Muscle of back (tissue), 3 donors: ENCODE measurements at regions not wholly inside any gene's neighbourhood (a gene's known extent, or its start where the extent isn't known, plus 50 kb on each side); places are given as distances from the start of the nearest gene placed in this dataset.
A peak's percentile ranks its signal among the peaks of the same experiment; 100 is the strongest.

Source experiments
- DNase-seq, 3 donors: peaks; one replicate each; pipeline versions ENCODE4 v3.0.0 to v3.0.0-alpha.2; 2013

DNA sequence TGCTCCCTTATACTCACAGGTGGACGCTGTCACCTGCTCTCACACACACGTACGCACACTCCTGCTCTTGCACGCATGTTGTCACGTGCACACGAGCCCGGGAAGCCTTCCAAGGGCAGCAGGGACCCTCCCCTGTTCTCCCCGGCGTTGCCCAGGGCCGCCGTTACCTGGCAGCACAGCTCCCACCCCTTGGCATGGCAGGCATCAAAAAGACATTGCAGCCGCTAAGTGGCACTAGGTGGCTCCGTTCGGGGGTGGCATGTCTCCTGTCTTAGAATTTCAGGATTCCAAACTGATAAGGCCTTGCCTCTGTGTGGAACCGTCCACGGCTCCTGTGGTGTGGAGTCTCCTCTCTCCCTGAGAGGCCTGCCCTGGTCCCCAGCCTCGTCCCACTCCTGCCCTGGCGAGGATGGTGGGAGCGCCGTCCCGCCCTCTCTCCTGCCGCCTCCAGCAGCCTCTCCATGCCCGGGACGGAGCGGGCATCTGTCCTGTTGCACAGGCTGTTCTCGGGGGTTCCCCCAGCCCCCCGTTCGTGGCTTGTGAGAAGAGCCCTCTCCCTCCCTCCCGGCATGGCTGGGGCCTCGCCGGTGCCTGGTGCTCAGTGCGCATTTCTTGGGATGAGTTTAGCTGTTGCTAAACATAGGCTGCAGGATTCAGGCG, 126.7 kb upstream of the GSE1 start:
- DNase-seq, result no peak

DNA sequence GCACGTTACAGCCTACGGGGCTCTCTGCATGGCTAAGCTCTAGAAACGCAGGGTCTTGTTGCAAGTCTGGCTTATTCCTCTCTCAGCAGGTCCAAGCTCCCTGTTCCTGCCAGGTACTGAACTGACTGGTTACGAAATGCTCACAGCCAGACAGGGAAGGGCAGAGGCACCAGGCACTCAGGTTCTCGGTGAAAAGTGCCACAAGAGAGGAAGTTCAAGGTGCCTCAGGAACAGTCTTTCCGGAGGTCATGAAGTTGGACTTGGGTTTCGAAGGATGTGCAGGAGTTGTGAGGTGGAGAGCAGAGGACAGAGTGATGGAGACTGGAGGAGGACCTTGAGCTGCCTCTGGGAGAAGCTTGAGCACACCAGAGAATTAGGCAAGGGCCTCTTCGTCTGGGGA, 124.7 kb upstream of the GSE1 start:
- no peak for DNase-seq

DNA sequence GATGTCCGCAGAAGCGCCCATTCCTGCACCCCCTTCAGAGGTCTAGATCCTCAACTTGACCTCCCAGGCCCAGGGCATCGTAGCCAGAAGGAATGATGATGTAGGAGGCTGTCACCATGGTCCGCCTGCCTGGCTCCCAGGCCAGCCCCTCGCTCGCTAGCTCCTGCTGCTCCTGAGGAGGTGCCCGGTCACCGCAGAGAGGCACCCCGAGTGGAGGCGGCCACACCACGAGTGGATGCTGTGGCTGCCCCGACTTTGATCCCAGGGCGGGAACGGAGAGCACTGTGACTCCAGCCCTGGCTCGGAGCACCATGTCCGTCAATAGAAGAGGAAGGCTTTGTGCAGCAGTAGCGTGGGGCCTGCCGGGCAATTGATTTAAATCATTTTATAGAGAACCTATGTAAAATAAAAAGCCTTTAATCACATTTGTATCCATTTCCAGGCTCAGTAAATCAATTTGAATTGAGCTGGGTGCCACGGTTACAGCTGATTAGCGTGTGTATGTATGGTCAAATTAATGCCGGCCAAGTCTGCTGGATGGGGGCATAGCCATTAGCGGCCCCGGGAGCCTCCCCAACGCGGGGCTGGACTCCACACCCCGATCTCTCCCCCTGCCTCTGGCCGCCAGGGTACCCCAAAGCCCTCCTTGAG, 122.6 kb upstream of the GSE1 start:
- no peak for DNase-seq

DNA sequence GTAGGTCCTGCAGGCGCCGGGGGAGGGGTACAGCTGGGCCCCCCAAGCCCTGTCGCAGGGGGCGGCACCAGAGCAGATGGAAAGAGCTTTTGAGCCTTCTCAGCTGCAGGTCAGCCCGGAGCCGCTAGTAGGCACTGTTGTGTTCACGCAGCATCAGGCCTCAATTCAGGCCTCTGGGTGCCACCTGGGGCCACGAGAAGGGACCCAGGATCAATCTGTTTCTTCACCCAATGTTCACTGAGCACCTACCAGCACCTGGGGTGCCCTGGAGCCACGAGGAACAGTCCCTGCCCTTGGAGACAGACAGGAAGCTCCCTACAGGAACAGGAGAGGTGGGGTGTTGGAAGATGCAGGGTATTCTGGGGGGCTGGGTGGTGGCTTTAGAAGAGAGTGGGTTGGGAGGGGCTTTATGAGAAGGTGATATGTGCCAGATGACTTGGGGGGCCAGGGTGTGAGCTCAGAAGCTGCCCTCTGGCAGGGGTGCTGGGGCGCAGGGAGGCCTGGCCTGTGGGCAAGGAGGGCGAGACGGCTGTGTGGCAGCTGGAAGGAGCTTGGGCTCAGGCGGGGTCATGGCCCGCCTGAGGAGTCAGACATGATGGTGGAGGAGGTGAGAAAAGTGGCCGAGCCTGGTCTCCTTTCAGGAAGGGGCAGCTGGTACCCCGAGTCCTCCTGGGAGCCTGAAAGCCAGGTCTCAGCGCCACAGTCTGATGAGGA, 121.9 kb upstream of the GSE1 start:
- no peak for DNase-seq

DNA sequence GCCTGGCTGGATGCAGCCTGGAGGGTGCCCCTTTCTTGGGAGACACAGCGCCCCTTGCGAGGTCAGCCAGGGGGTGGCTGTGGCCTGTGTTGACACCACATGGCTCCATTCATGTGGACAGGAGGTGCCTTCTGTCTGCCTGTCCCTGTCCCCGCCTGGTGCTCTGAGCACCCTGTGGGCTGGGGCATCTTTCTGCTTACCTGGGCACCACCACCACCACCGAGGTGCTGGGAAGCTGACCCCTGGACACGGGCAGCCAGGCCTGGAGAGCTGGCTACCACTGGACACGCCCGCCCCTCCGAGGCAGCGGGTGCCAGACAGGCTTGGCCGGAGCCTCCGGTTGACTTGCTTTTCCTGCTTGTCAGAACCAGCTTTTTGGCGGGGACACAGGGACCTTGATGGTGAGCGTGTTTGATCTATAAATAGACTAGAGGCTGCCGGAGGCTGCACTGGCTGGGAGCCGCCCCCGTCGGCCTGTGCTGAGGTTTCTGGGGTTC, 121.3 kb upstream of the GSE1 start:
- peak in 1 of 3 donors; percentile 57 for DNase-seq

DNA sequence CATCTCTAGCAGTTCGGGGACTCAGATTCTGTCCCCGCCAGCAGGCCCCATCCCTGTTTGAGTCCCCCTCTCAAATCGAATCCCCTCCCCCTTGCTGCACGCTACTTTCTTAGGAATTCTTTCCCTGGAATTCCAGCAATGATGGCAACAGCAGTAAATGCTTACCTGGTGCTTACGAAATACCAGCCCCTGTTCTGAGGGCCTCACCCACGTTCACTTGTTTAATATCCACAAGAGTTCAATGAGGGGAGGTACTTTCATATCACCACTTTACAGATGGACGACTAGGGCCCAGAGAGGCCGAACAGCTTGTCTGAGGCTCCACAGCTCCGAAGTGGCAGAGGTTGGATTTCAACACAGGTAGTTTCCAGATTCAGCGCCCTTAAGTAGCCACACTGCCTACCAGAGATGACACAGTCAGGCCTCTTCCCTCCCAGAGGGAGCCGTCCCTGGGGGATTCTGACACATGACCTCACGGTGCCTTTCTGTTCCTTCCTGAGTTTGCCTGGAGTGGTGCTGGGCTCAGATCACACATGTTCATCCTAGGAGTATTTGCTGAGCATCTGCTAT, 120.7 kb upstream of the GSE1 start:
- no peak for DNase-seq

DNA sequence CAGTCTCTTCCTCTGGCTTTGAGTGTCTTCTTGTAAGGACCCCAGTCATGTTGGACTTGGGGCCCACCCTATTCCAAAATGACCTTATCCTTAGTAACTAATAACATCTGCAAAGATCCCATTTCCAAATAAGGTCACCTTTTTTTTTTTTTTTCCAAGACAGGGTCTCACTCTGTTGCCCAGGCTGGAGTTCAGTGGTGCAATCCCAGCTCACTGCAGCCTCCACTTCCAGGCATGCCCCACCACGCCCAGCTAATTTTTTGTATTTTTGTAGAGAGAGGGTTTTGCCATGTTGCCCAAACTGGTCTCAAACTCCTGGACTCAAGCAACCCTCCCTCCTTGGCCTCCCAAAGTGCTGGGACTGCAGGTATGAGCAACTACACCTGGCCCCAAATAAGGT, 118.8 kb upstream of the GSE1 start:
- no peak for DNase-seq

DNA sequence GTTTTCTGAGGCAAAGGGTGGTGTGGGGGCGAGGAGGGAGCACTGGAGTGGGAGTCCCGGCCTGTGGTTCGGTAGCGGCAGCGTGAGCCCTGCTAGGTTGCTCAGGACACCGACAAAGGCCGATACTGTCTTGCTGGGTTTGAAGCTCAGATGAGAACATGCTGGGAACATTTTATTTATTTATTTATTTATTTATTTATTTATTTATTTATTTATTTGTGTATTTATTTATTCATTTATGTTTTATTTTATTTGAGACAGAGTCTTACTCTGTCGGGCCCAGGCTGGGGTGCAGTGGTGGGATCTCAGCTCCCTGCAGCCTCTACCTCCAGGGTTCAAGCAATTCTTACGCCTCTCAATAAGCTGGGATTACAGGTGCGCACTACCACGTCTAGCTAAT, 117.9 kb upstream of the GSE1 start:
- no peak for DNase-seq

DNA sequence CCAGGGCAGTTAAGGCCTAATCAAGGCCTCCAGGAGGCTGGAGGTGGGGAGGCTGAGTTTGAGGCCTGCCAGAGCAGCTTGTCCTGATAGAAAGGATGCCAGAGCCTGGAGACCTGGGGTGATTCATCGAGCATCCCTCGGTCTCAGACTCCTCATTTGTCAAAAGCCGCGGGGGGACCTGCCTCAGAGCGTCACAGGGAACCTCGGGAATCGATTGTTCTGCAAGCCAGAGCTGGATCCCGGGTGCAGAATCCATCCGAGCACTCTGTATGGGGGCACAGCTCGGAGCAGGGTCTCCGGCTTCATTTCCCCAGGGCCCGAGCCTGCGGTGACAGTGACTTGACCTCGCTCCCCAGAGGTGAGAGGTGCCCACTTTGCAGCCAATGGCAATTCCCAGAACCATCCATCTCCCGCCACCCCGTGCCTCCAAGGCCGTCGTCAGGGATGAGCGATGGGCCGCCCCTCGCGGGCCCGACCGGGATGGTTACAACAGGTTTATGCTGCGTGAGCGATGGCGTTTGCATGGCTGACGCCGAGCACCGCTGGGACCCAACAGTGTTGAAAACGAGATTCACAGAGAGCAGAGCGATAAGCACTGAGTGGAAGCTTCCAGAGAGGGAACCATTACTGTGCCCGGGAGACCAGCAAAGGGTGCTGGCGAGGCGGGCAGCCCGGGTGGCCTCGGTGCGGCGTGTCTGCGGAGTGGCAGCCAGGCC, 117.1 kb upstream of the GSE1 start:
- no peak for DNase-seq

DNA sequence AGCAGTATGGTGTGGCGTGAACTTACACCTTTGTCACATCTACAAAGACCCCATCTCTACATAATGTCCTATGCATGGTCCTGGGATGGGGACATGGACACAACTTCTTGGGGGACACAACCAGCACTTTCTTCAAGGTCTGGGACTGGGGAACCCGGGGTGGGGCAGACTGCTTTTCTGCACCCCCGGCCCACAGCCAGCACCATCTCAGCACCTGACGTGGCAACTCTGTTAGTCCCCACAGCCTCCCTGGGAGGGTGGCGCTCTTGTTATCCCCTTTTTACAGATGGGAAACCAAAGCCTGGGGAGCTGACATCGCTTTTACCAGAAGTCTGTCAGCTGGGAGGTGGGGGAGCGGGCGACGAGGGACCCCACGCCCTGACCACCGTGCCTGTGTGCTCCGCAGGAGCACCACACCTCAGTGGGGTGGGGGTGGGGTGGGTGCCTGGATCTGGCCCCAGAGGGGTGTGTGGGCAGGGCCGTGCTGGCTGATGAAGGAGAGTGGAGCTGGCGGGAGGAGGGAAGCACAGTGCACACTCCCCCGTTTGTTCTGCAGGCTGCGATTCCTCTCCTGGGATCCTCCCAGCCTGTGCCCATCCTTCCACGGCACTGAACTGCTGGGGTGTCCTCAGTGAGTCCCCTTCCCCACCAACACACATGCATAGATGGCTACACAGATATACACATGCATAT, 115.4 kb upstream of the GSE1 start:
- no peak for DNase-seq

DNA sequence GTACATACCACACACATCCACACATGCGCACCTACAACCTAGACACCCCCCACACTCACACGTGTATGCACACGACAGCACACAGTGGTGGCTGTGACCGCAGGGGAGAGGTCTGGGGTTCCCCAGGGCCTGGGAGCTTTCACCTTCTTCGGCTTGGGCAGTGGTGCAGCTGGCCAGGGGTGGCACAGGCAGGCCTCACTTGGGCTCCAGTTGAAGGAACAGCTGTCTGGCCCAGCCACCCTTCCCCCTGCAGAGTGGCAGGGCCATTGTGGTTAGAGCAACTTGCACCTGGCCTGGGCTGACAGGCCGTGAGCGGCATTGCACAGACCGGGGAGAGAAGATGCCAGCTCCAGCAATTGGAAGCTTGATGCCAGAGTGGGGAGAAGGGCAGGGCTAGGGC, 114.5 kb upstream of the GSE1 start:
- peak in 1 of 3 donors; percentile 60 for DNase-seq

DNA sequence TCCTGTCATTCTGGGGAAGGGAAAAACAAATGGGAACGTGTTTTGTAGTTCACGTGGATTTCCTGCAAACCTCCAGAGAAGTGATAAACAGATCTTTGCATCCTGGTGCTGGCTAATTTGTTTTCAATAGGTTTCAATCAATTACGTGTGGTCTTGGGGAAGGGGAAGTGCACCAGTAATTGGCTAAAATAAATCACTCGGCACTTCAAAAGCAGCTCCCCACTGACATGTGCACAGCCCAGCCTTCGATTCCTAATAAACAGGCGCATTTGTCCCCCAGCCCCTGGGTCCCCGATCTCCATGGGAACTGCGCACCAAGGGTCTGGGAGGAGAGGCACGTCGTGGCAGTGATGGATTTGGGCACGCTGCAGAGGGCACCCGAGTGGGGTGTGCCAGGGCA, 112.9 kb upstream of the GSE1 start:
- no peak for DNase-seq

DNA sequence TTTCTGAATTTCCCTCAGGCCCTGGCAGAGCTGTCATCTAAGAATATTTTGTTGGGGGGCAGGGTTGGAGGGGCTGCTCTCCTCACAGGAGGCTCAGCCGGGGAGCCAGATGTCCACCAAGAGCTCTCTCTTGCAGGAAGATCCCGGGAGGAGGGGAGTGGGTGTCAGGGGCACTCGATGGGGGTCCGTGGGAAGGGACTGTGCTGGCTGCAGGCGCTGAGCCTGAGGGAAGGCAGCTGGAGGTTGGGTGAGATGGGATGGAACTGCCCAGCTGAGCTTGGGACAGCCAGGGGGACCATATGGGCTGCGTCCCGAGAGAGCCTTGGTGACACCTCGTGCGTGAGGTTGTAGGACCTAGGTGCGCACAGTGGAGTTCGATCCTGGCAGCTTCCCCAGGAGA, 111.2 kb upstream of the GSE1 start:
- DNase-seq, result no peak

DNA sequence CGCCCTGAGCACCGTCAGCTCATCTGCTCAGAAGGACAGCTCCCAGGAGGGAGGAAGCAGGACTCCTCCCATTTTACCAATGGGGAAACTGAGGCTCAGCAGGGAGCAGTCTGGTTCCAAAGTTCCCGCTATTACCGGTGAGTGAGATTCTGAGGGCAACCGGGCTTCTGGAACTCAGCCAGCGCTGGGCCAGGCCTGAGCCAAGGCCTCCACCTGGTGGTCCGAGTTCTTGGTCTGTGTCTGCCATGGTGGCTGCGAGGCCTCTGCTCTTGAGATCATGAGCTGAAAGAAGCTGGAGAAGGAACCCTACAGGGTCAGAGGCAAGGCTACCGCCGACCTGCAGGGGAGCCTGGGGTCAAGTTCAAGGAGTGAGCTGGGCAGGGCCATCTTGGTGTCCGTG, 110.8 kb upstream of the GSE1 start:
- no peak for DNase-seq

DNA sequence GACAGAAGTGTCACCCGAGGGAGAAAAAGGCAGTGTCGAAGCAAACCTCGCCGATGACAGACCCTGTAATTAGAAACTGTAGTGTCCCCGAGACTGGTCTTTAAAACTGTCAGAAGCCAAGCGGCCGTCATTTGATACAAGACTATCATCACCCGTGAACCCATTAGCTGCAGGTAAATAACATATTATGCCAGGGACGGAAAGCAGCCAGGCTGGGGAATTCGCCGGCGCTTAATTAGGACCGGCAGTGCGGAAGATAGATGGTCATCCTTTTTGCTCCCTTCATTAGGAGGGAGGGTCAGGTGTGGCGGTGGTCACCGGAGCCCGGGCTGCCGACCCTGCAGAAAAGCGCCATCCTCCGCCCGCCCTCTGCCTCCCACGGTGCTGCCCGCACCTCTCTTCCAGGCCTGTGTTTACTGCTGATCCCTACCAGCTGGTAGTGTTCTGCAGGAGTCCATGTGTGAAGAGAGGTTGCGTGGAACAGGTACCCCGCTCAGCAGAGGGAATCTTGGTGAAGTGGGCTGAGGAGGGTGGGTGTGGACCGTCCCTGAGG, 109.4 kb upstream of the GSE1 start:
- no peak for DNase-seq

DNA sequence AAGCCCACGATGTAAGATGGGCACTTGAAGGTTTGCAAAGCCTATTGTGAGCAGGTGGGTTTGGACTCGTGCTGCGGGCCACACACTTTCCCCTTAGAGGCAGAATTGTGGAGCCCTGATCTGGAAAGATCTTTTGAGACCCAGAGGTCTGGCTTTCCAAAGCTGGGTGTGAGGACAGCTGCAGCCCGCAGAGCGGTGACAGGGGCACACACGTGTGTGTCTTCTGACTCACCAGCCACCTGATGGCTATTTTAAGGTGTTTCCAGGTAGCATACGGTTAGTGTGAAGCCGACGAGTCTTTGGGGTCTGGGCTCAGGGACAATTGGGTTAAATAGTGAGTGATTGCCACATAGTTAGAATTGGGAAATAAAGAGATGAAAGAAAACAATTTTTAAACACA, 108.9 kb upstream of the GSE1 start:
- DNase-seq, result no peak

DNA sequence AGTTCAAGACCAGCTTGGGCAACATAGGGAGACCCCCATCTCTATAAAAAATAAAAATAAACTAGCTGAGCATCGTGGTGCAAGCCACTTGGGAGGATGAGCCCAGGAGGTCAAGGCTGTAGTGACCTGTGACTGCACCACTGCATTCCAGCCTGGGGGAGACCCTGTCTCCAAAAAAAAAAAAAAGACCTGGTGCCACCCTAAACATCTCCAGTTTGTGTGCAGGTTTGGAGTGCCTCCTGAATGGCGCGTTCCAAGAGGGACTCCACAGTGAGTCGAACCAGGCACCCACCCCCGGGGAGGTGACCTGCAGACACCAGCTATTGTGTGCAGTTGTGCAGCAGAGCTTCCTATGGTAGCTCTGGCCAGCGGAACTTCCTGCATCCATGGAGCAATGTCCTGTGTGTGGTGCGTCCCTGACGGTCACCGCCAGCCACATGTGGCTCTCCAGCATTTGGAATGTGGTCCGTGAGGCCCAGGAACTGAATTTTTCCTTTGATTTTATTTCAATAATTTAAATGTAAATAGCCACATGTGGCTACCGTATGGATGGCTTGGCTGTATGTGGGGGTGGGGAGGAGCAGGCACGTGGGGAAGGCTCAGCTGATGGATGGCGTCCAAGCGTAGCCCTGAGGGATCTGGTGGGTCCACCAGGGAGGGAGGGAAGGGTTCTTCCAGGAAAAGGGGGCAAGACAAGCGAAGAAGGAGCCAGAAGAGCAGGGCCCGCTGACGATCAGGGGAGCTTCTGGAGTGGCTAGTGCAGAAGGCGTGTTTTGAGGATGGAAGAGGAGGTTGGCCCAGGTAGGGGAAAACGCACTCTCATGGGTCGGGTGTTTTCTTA, 107.1 kb upstream of the GSE1 start:
- DNase-seq, result no peak

DNA sequence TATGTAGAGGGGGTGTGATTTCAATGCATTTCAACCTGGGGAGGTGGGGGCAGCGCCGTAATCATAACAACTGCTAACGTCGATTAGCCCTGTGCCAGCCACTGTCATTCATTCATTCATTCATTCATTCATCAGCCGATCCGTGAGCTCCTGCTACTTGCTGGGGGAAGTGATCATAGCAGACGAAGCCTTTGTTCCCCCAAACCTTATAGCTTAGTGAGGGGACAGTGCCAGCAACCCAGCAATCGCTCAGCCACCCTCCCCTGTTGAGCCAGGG, 106.5 kb upstream of the GSE1 start:
- no peak for DNase-seq

DNA sequence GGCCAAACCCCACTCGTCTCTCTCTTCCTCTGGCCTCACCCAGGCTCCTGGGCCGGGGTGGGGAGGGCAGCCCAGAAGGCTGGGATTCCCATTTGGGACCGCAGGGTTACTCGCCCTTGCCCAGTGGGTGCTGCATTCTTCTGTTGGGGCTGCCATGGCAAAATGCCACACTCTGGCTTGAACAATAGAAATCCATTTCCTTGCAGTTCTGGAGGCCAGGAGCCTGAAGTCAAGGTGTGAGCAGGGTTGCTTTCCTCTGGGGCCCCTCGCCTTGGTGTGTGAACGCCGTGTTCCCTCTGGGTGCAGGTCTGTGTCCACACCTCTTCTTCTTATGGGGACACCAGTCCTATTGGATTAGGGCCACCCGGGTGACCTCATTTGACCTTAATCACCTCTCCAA, 105.8 kb upstream of the GSE1 start:
- DNase-seq, result no peak

DNA sequence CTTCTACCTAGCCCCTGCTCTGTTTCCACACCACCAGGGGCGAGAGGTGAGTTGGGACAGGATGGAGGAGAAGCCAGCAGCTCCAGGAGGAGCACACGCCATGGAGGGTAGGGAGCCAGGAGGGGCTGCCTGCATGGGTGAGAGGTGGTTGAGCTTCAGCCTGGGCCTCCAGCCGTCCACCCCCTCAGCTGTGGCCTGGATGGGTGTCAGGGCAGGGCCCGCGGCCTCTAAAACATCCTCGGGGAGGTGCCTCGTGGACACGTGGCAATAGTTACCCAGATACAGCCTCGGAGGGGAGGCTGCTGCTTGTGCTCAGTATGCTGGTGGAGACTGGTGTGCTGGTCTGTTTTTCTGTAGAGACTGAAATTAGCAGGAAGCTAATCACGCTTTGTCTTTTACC, 104.7 kb upstream of the GSE1 start:
- DNase-seq, result no peak

DNA sequence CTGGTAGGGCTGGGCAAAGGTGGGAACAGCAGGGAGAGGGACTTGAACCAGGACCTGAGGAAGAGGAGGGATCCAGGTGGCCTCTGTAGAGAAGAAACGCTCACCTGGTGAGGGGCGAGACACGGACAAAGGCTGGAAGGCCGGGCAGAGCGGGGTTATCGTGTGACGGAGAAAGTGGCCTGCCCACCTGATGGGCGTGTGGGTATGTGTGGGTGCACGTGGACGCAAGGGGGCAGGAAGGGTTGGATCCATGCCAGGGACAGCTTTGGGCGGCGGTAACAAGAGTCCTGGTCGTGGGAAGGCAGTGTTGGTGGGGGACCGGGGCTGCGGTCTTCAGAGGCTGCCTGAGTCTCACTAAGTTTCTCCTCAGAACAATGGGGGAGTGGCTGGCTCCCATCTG, 104.1 kb upstream of the GSE1 start:
- DNase-seq, result no peak
